Heart left ventricle (tissue), 16 donors: ENCODE measurements at regions not wholly inside any gene's neighbourhood (a gene's known extent, or its start where the extent isn't known, plus 50 kb on each side); places are given as distances from the start of the nearest gene placed in this dataset.

Source experiments
- ATAC-seq, 4 donors: fragments of 200-7000 bp; cut with Tn5 transposase; one replicate each; pipeline ENCODE4 v1.9.1; 2020 to 2022; ENCODE audit warnings: moderate library complexity in 4 of 4, mild to moderate bottlenecking in 3 of 4, moderate number of reproducible peaks in 1 of 4
- DNase-seq, 5 donors: peaks; one replicate each; pipeline ENCODE4 v3.0.0-alpha.2; 2020
- H3K27ac ChIP-seq, 12 donors: fragments of 200-600 bp; sonication (generic) in 4 of 12; one replicate each; pipeline versions ENCODE4 v1.5.0 to v1.8.0; 2016 to 2022; ENCODE audit warnings: mild to moderate bottlenecking in 2 of 12
- H3K27me3 ChIP-seq, 9 donors: fragments of 200-600 bp; sonication (generic) in 2 of 9; one replicate each; pipeline versions ENCODE4 v1.5.1 to v1.8.0; 2016 to 2022; ENCODE audit warnings: mild to moderate bottlenecking in 3 of 9
- H3K36me3 ChIP-seq, 9 donors: fragments of 200-600 bp; sonication (generic) in 2 of 9; one replicate each; pipeline versions ENCODE4 v1.5.0 to v1.8.0; 2018 to 2022; ENCODE audit warnings: mild to moderate bottlenecking in 2 of 9
- H3K4me1 ChIP-seq, 12 donors: fragments of 200-600 bp; sonication (generic) in 4 of 12; one replicate each; pipeline versions ENCODE4 v1.5.0 to v1.8.0; 2016 to 2022; ENCODE audit warnings: mild to moderate bottlenecking in 3 of 12
- H3K4me3 ChIP-seq, 12 donors: fragments of 200-600 bp; sonication (generic) in 4 of 12; one replicate each; pipeline versions ENCODE4 v1.5.0 to v1.8.0; 2017 to 2022; ENCODE audit warnings: mild to moderate bottlenecking in 9 of 12, moderate library complexity in 4 of 12
- H3K9me3 ChIP-seq, 12 donors: fragments of 200-600 bp; sonication (generic) in 4 of 12; one replicate each; pipeline versions ENCODE4 v1.5.0 to v1.8.0; 2016 to 2022; ENCODE audit warnings: mild to moderate bottlenecking in 1 of 12
- CTCF ChIP-seq, 12 donors: fragments of 200-600 bp; sonication (generic) in 4 of 12; IDR thresholded peaks; one replicate each; pipeline versions ENCODE4 v1.5.0 to v1.8.0; 2018 to 2022; ENCODE audit warnings: antibody characterized with exemption in 12 of 12, mild to moderate bottlenecking in 5 of 12
- POLR2A ChIP-seq, 2 donors: fragments of 450-650 bp; IDR thresholded peaks; one replicate each; pipeline ENCODE4 v1.6.1; 2017; ENCODE audit warnings: antibody characterized with exemption in 2 of 2, mild to moderate bottlenecking in 2 of 2, moderate library complexity in 2 of 2
- WGBS, 4 donors: extraction: QIAGEN DNeasy Blood & Tissue Kit in 2 of 4; methylation state at CpG; one replicate each; pipeline versions ENCODE4 v1.1.5 to v1.1.7; 2013 to 2018; 5-methylcytosine and 5-hydroxymethylcytosine counted together
- intact Hi-C, 10 donors: fragments of 100-400 bp; cut with DNase I; formaldehyde crosslinking; loops; one replicate each; pipeline versions ENCODE4 v1.11.1 to v1.14.2; 2022
- donor health status: ischemic (EF 13 %, LVEDD 7.1; RV severe dilation, severe dysfunction).
- donor health status: healthy with polysubstance abuse.
- donor health status: DM: no; HTN: yes; CAD: no.
- donor health status: DM: no; HTN: no; CAD: no.
- donor health status: ischemic (EF 25% LVEDD 6.9; RV normal size, moderate dysfunction).
- donor health status: ischemic (EF 25% LVEDD 5.7; RV mildly dilated, moderate dysfunction).
- donor health status: healthy.
- donor health status: DM: yes; HTN: yes; CAD: no.
- donor health status: ischemic (EF 35%, LVEDD 5.7; RV mildly dilated, moderate dysfunction).
- donor health status: nonischemic (EF 11% LVEDD 7.7; RV severe dilation, severe dysfunction).
- donor health status: DM: yes; HTN: yes; CAD: no.
- donor health status: PGD.
- donor health status: ischemic (EF 29% LVEDD 5.4; RV normal size, mild dysfunction).
- donor health status: nonischemic (EF 23%, LVEDD 6.1; RV moderate dilation, normal function).

GRCh38 chr2:116879650-116880160, 934.8 kb upstream of the DDX18 start:
- no peaks in the 10 kb centered on the region for H3K4me1 ChIP-seq
- no peaks in the 10 kb centered on the region for H3K27me3 ChIP-seq
- no peak overlapping the region for H3K27ac ChIP-seq
- H3K36me3 ChIP-seq = no peaks in the 10 kb centered on the region
- no peak overlapping the region for H3K4me3 ChIP-seq
- no peak for DNase-seq
- WGBS, 4 donors = 39 to 84% (median 60%) methylated on average over 2 of the region's 2 CpGs
- peaks cover 0 to 19% (median 0%) of the 10 kb centered on the region in 12 donors for H3K9me3 ChIP-seq
- TF ChIP-seq CTCF (IDR thresholded peaks at IDR 0.05) = no peak
- TF ChIP-seq POLR2A (IDR thresholded peaks at IDR 0.05) = no peak
- intact Hi-C loops = no loop called here
- ATAC-seq = no peak

- no peaks in the 10 kb centered on the region for H3K36me3 ChIP-seq
- H3K27me3 ChIP-seq = no peaks in the 10 kb centered on the region
- ATAC-seq (no peak), DNase-seq (no peak)
- no peak overlapping the region for H3K27ac ChIP-seq
- no peak overlapping the region for H3K4me3 ChIP-seq
- TF ChIP-seq POLR2A (IDR thresholded peaks at IDR 0.05) = no peak
- TF ChIP-seq CTCF (IDR thresholded peaks at IDR 0.05) = no peak
- no peaks in the 10 kb centered on the region for H3K4me1 ChIP-seq
- 72 to 83% (median 82%) methylated on average over 1 of the region's 1 CpG for WGBS, 4 donors
- H3K9me3 ChIP-seq = peaks cover 0 to 38% (median 8%) of the 10 kb centered on the region in 12 donors
- intact Hi-C loops = no loop called here
Observed at GRCh38 chr2:116891191-116891590, 923.3 kb upstream of the DDX18 start.

DNA sequence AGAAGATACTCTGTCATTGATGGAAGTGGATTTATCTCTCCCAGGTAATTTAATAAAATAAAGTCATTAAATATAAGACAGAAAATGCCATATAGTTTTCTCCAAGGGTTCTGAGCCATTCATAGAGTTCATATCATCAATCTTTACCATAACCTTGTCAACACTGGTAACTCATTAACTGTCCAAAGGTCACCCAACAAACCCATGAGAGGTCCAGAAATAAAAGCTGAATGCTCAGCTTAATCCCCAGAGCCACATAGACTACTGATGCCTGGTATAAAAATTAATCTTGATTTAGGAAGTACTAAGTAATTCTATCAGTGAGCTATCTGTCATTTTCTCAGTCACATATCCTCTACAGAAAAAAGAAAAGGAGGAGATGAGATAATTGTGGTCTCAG, 903.0 kb upstream of the DDX18 start:
- no peaks in the 10 kb centered on the region for H3K9me3 ChIP-seq
- no peak overlapping the region for H3K4me3 ChIP-seq
- no peak overlapping the region for H3K27ac ChIP-seq
- ATAC-seq (no peak), DNase-seq (no peak)
- H3K4me1 ChIP-seq = no peaks in the 10 kb centered on the region
- TF ChIP-seq POLR2A (IDR thresholded peaks at IDR 0.05) = no peak
- TF ChIP-seq CTCF (IDR thresholded peaks at IDR 0.05) = no peak
- H3K36me3 ChIP-seq = no peaks in the 10 kb centered on the region
- intact Hi-C loops = no loop called here
- H3K27me3 ChIP-seq = no peaks in the 10 kb centered on the region

DNA sequence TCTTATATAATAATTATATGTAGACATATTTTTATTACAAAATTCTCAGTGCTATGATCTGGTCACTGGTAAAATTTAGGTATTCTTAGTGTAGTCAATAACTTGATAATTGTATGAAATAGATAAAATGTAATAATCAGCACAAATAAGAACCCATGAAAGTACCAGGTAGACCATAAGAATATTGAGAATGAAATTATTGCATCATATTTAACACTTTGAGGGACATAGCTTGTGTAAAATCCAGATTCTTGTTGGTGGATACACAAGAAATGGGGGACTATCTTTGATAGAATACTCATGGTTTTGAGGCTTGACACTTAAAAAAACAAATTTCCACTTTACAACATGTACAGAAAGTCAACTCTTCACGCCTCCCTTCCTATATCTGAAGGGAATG, 898.8 kb upstream of the DDX18 start:
- Histone ChIP-seq H3K4me1 (no peaks in the 10 kb centered on the region), H3K9me3 (peaks cover 0 to 4% (median 0%) of the 10 kb centered on the region in 12 donors), H3K36me3 (no peaks in the 10 kb centered on the region), H3K4me3 (no peak overlapping the region), H3K27me3 (no peaks in the 10 kb centered on the region), H3K27ac (no peak overlapping the region)
- WGBS, 4 donors = 56 to 75% (median 70%) methylated on average over 1 of the region's 1 CpG
- TF ChIP-seq CTCF (IDR thresholded peaks at IDR 0.05) (no peak), POLR2A (IDR thresholded peaks at IDR 0.05) (no peak)
- intact Hi-C loops = no loop called here
- DNase-seq (no peak), ATAC-seq (no peak)
